ENCODE measurements at regions not wholly inside any gene's neighbourhood (a gene's known extent, or its start where the extent isn't known, plus 50 kb on each side); places are given as distances from the start of the nearest gene placed in this dataset.

DNA sequence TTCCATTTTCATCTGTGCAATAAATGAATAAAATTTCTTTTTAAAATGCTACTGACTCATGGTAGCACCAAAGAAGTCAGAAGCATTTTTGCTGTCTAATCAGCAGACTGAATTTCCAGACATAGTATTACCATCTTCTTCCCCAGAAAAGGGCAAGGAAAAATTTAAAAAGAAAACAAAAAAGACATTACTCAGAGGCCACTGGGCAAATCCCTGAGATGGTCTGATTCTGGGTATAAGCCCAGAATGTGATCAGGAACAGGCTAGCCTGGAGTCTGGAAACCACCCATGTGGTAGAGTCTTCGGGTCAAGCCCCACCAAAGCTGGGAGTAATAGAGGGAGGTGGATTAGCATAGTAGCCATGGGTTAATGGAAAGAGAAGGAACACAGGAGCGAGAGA lies 342.8 kb downstream of the FBXW7 start:
- TF ChIP-seq EZH2 (IDR thresholded peaks at IDR 0.05; ENCODE audit: borderline replicate concordance, low read length) = no peak
- TF ChIP-seq, protein P1, sequence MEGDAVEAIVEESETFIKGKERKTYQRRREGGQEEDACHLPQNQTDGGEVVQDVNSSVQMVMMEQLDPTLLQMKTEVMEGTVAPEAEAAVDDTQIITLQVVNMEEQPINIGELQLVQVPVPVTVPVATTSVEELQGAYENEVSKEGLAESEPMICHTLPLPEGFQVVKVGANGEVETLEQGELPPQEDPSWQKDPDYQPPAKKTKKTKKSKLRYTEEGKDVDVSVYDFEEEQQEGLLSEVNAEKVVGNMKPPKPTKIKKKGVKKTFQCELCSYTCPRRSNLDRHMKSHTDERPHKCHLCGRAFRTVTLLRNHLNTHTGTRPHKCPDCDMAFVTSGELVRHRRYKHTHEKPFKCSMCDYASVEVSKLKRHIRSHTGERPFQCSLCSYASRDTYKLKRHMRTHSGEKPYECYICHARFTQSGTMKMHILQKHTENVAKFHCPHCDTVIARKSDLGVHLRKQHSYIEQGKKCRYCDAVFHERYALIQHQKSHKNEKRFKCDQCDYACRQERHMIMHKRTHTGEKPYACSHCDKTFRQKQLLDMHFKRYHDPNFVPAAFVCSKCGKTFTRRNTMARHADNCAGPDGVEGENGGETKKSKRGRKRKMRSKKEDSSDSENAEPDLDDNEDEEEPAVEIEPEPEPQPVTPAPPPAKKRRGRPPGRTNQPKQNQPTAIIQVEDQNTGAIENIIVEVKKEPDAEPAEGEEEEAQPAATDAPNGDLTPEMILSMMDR (conservative IDR thresholded peaks at IDR 0.05 in 1 of 2, IDR thresholded peaks at IDR 0.05 in 1 of 2; ENCODE audit: extremely low read depth in 1 of 2, insufficient read depth in 1 of 2, low read depth in 1 of 2, low read length in 2 of 2) = no peak
